Stimulated activated CD4-positive, alpha-beta T cell treated with anti-CD3 and anti-CD28 coated beads, Interleukin-4, amount 100 ng/mL, for 1 hour (primary cell): ENCODE measurements at regions not wholly inside any gene's neighbourhood (a gene's known extent, or its start where the extent isn't known, plus 50 kb on each side); places are given as distances from the start of the nearest gene placed in this dataset.
"Not testable (repeated sequence)": the region's sequence is repeated elsewhere in the genome, so short reads cannot be mapped to it uniquely, and the experiment has no call there.

ENCODE experiments used
- DNase-seq: peaks from one replicate; pipeline ENCODE4 v3.0.0-alpha.2; 2020

DNA sequence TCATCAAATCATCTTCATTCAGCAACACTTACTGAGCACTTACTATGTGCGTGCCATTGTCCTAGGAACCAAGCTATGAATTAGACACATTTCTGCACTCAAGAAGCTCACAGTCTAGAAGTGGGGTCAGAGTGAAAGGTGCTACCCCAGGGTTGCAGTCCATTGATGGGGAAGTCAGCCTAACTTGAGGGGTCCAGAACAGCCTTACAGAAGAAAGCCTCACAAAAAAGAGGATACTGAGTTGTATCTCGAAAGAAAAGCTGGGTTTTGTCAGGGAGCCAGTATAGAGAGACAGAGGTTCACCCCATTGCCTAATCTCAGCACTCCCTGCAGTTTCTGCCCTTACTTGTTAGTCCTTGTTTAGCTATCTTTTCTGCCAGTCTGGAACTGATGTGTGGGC lies 153.1 kb upstream of the JUN start:
- DNase-seq, result no peak

- DNase-seq, result no peak
These were observed 155.3 kb upstream of the JUN start for GRCh38 chr1:58939146-58939545.

GRCh38 chr1:58939666-58940370 lies 156.0 kb upstream of the JUN start:
- no peak for DNase-seq

DNA sequence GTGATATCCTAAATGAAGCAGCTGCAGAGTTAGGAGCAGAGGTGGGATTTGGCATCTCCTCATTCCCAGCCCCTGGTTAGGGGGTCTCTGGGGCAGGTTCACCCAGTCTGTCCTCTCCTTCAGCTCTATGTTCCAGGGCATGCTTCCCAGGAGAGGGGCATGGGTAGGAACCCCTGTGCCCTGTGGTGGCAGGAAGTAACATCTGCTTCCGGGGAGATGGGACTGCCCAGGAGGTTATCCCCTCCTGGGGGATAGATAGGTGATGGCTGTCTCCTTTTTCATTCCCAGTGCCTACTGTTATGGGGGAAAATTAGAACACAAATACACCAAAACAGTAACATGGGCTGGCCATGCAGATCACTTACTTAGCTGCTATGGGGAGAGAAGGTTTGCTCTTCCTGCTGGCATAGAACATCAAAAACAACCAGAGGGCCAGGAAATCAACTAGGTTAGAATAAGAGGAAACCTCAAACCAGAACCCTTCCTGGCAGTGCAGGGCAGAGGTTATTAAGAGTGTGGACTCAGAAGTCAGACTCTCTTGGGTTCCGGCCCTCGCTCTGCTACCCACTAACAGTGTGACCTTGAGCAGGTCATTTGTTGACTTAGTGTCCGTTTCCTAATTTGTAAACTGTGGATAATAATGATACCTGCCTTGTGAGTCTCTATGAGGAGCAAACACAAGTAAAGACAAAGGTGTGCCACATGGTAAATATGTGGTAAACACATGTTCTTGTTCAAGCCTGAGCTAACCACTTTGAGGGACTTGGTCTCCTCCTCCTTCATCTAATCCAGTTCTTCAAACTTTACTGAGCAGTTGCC lies 157.8 kb upstream of the JUN start:
- DNase-seq, result no peak

DNA sequence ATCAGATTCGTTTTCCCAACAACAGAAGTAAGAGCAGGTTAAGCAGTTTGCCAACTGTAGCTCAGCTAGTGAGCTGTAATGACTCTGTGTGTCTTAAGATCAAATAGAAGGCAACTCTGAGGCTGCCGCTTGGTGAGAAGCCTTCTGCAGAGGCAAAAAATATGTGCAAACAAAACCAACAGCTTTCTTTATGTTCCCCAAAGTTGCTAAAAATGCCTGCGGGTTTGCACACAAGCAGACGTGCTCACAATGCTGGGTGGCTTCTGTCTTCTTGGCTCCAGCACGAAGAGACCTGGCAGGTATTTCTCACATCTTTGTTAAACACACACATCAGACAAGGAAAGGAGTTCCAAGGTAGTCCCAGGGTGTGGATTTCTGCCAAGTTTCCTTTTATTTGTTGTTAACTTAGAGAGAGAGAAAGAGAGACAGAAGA lies 158.9 kb upstream of the JUN start:
- DNase-seq, result no peak

GRCh38 chr1:58943776-58944175 lies 159.9 kb upstream of the JUN start:
- DNase-seq, result no peak

DNA sequence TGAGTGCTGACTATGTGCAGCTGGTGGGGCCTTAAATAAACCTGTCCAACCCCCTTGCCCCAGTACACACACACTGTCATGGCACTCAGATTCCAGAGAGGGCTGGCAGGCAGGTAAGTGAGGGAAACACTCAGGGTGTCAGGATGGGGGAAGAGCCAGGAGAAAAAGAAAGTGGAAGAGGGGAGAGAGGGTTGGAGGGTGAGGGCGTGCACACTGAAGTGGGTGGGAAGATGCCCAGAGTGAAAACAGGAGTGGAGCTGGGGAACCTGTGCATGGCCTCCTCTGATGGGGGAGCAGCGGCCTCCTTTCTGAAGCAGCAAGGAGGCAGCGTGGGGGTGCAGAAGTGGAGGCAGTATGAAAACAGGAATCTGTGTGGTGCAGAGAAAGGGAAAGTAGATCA lies 160.6 kb upstream of the JUN start:
- no peak for DNase-seq

DNA sequence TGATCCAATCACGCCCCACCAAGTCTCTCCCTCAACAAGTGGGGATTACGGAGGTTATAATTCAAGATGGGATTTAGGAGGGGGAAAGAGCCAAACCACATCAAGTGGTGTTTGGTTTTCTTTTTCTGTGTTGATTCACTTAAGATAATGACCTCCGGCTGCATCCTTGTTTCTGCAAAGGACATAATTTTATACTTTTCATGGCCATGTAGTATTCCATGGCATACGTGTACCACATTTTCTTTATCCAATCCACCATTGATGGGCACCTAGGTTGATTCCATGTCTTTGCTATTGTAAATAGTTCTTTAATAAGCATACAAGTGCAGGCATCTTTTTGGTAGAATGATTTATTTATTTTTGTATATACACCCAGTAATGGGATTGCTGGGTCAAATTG lies 162.5 kb upstream of the JUN start:
- no peak for DNase-seq

DNA sequence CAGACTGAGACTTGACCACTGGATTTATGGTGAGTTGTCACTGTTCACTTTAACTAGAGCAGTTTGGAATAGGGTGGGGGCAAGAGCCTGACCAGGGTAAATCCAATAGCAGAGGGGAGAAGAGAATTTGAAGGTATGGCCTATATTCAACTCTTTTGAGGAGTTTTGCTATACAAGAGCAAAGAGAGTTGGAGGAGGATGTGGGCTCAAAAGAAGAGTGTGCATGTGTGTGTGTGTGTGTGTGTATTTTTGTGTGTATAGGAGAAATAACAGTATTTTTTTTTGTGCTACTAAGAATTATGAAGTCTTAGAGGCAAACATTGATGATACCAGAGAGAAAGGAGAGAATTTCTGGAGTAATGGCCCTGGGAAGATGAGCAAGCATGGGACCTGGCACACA lies 164.8 kb upstream of the JUN start:
- no peak for DNase-seq

- DNase-seq, result no peak
These were observed 165.8 kb upstream of the JUN start for GRCh38 chr1:58949551-58950220.

DNA sequence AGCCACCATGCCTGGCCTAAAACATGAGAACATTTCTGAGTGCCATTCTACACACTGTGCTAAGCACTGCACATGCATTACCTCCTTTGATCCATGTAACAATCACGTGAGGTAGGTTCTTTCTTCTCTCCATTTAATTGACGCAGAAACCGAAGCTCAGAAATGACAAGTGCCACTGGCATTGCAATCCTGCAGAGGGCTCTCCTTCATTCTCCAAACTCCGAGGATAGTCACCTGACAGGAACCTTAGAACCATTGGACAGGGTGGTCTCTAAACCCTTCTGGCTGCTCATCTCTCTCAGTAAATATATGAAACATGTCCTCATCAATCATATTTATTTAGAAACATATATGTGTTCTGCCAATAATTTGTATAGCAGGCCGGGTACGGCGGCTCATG lies 167.1 kb upstream of the JUN start:
- DNase-seq, result no peak

GRCh38 chr1:58953951-58954350 lies 170.1 kb upstream of the JUN start:
- not testable (repeated sequence) for DNase-seq

- DNase-seq, result not testable (repeated sequence)
These were observed 179.4 kb upstream of the JUN start for GRCh38 chr1:58963287-58963686.

GRCh38 chr1:58964428-58964827 lies 180.6 kb upstream of the JUN start:
- no peak for DNase-seq

DNA sequence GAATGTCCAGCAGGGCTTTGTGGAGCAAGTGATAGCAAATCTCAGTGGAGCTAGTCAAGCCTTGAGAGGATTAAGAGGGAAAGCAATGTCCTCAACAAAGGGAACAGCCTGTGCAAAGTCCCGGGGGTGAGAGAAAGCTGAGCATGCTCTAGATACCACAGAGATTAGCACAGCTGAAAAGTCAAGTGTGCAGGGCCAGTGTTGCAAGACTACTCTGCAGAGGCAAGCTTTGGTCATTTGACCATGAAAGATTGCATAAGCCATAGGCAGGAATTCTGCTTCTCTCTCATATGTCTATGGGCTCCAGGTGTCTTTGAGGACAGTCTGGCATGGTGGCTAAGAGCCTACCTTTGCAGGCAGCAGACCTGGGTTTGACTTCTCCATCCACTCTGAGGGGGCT lies 181.0 kb upstream of the JUN start:
- no peak for DNase-seq

DNA sequence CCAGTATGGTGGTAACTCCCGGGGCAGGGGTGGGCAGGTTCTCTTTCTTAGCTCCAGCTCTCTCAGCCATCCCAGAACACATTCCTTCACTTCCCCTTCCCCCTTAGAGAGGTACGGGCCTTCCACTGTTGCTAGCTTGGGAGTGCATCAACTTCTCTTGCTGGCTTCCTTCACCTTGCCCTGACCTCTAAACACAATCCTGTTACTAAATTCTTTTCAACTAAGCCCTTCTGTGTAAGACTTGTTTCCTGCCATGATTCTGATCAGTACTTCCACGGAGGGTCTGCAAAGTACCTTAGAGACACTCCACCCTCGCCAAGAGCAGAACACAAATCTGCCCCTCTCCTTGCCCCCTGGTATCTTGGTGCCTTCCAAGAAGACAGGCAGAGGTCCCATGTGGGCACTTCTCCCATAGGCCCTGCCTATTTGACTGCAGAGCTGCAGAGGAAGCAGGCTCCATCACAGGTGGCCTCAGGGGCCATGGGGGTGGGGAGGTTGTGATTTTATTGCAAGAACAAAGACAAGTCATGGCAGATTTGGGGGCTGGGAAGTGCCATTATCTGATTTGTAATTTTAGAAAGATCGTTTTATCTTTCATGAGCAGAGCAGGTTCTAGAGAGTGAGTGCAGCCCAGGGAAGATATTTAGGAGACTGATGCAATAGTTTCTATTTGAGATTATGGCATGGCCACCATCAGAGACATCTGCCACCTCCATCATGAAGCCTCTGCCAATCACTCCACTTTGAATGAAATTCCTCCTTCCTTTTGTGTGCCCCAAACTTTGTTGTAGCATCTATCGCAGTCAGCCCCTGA lies 182.5 kb upstream of the JUN start:
- DNase-seq, result no peak

- no peak for DNase-seq
These were observed 183.3 kb upstream of the JUN start for GRCh38 chr1:58966917-58967740.

- DNase-seq, result peak; percentile 3
These were observed 184.6 kb upstream of the JUN start for GRCh38 chr1:58968360-58968952.

DNA sequence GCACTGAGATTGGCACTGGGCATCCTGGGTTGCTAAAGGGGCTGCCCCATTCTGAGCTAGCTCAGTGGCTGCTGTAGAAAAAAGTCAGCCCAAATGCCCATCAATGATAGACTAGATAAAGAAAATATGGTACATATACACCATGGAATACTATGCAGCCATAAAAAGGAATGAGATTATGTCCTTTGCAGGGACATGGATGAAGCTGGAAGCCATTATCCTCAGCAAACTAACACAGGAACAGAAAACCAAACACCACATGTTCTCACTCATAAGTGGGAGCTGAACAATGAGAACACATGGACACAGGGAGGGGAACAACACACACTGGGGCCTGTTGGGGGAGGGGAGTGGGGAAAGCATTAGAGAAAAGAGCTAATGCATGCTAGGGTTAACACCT lies 185.3 kb upstream of the JUN start:
- not testable (repeated sequence) for DNase-seq

DNA sequence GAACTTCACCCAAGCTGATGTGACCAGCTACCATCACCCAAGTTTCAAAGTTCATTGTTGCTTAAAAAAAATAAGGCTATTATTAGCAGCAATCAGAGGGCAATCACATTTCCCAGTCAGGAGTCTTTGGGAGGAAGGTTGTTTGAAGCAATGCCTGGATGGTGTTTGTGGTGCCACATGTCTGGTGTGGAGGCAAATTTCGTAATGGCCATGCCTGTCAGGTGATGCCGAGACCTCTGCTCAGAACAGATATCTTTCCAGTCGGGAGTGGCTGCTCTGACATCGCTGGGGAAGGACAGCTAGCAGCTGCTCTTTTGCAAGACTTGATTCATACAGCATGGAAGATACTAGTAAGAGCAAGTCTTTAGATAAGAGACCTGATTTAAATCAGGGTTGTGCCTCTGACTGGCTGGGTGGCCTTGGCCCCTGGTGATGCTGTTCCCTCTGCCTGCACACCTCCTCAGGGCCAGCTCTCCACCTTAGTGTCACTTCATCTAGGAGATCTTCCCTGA lies 187.8 kb upstream of the JUN start:
- DNase-seq, result no peak

- DNase-seq, result no peak
These were observed 192.0 kb upstream of the JUN start for GRCh38 chr1:58975888-58976287.
